GM18508 (cell line): ENCODE measurements at regions not wholly inside any gene's neighbourhood (a gene's known extent, or its start where the extent isn't known, plus 50 kb on each side); places are given as distances from the start of the nearest gene placed in this dataset.

Experiments
- ATAC-seq: cut with Tn5 transposase; IDR thresholded peaks from one replicate; pipeline ENCODE4 v1.9.1; 2021; ENCODE audit warnings: moderate number of reproducible peaks; ENCODE audit not compliant: insufficient read depth, unreplicated experiment

GRCh38 chr14:61140271-61140670 is 140.9 kb downstream of the TMEM30B start:
- ATAC-seq: no peak

- ATAC-seq: no peak
Measured at GRCh38 chr14:61139006-61139599, 142.0 kb downstream of the TMEM30B start.

DNA sequence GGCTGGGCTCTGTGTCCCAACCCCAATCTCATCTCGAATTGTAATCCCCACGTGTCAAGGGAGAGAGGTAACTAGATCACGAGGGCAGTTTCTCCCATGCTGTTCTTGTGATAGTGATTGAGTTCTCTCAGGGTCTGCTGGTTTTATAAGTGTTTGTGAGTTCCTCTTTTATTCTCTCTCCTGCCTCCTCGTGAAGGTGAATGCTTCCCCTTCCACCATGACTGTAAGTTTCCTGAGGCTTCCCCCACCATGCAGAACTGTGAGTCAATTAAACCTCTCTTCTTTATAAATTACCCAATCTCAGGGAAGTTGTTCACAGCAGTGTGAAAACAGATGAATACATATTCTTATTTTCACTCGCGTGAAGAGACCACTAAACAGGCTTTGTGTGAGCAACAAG is 148.2 kb downstream of the TMEM30B start:
- ATAC-seq: no peak

DNA sequence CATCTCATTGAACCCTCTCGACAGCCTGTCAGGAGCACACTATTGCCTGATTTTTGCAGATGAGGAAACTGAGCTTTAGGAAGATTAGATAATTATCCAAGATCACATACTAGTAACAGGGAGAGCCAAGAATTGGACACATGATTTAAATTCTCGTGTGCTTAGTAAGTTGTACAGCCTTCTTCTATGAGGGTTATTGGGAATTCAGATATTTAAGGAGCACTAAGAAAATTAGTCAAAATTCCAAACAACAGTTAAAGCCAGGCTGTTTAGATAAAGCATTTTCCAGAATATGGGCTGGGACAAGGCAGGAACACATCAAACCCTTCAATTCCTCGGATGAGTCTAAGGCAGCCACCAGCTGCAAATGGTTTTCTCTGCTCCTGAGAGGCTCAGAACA is 148.8 kb downstream of the TMEM30B start:
- ATAC-seq: no peak

- ATAC-seq: no peak
Measured at GRCh38 chr14:61130512-61131260, 149.6 kb downstream of the SLC38A6 start.

DNA sequence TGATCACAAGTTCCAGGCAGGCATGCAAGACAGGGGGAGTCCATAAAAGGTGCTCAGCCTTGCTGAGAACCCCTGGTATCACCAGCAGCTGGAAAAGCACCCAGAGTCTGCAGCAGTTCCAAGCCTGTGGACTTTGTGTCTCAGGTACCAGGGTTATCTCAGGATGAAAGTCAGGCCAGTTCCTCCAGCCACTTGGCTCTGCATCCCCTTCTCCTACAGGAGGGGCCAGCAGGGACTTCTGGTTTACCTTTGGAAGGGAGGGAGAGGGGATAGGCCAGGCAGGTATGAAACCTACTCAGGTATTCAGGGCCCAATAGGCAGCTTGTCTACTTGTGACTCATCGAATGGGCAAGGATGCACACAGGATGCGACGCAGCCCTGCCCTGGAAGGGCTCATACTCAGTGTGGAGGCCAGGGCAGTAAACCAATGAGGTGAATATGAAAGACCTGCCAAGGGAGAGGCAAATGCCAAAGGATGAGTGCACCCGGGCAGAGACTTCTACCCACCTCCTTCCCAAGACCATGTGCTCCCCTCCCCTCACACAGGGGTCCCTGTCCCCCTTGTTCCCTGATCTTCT is 148.2 kb downstream of the SLC38A6 start:
- no peak for ATAC-seq

DNA sequence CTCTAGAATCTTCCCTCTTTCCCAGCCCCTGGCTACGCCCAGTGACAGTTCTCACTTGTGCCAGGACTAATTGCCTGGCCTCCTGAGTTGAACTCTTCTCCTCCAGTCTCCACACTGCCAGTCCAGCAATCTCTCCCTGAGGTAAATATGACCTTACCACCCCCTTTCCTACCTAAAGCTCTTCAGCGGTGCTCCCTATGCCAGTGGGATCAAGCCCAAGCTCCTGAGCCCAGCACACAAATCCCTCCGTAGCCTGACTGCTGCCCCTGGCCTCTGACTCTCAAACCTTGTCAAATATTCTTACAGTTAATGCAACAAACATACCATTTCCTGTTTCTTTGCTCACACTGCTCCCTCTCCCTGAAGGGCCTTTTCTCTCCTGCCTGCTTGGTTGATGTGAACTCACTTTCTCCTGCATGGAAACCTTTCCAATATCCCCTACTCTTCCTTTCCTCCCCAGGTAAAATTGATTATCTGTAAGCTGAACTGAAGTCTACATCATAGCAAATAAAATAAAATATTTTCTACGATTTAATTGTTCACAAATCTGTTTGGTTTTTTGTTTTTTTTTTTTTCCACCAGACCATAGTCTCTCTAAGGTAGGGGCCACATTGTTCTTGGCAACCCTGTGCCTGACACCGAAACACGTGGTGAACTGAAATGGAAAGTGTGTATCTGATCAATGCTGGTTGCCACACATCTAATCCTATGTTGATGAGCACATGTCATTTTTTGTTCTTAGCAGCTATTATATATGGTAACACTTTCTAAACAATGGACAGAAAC is 147.5 kb downstream of the SLC38A6 start:
- ATAC-seq: no peak

- ATAC-seq: no peak
Measured at GRCh38 chr14:61126603-61127498, 145.8 kb downstream of the SLC38A6 start.

- ATAC-seq: no peak
Measured at GRCh38 chr14:61125867-61126572, 145.0 kb downstream of the SLC38A6 start.

GRCh38 chr14:61125041-61125866 is 144.2 kb downstream of the SLC38A6 start:
- ATAC-seq: no peak

DNA sequence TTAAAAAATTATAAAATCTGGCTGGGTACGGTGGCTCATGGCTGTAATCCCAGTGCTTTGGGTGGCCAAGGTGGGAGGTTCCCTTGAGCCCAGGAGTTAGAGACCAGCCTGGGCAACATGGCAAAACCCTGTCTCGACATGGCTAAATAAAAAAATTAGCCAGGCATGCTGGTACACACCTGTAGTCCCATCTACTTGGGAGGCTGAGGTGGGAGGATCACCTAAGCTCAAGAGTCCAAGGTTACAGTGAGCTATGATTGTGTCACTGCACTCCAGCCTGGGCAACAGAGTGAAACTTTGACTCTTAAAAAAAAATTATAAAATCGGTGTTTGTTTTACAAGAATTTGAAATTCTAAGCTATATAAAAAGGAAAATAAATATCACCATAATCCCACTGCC is 141.8 kb downstream of the SLC38A6 start:
- ATAC-seq: no peak

DNA sequence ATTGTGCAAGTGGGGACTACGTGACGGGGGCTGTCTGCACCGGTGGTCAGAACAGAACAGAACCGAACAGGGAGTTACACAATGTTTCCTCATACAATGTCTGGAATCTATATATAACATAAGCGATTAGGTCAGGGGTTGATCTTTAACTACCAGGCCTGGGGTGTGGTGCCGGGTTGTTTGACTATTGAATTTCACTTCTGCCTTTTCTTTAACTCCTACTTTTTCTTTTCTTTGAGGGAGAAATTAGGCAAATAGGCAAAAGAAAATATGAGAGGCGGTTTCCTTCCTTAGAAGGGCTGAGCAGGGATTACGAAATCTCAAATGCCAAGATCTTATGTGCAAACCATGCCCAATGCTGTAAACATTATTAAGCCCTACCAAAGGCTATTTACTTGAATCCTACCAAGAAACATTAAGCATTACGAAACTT is 140.3 kb downstream of the SLC38A6 start:
- no peak for ATAC-seq

DNA sequence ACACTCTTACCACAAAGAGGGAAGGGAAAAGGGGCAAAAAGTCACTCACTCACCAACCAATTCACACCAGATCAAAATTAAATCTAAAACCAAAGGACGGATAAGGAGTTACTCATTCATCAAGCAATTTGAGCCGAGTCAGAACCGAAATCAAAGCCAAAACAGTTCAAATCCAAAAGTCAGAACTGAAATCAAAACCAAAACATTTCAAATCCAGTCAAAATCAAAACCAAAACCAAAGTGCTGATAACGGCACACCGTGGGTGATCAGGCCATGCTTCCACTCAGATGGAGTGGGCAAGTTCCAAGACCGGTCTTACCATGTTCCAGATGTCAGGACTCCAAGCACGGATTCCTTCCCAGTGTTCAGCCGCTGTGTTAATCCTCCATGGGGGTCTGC is 139.5 kb downstream of the SLC38A6 start:
- no peak for ATAC-seq

DNA sequence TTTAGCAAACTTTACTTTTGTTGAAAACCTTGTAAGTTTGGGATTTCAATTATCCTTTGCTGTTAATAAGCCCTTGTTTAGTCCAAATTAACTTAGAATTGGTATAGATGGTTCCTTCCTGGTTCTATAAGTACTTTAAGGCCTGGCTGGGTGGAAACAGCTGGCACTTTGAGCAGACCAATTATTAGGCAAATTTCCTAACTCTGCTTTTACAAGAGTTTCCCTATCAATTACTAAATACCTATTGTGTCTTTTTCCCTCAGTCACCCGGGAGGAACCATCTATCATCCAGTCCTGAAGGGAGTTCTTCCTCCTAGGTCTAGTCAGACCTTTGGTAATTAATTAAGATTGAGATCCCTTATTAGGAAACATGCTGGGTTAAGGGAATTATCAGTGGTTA is 138.0 kb downstream of the SLC38A6 start:
- no peak for ATAC-seq

DNA sequence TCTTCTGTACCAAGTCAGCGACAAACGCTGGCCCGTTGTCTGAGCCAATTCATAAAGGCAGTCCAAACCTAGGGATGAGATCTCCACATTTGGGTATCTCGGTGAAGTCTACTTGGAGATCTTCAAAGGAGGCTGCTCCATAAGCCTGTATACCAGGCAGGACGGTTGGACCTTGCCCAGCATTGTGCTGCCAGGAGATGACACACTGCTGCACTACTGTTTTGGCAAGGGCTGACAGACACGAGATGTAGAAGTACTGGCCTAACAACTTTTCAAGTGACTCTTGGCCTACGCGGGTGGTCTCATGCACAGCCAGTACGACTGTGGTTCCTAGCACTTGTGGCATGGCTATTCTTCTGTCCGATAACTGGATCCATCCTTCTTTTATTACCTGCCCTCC is 135.3 kb downstream of the SLC38A6 start:
- no peak for ATAC-seq

DNA sequence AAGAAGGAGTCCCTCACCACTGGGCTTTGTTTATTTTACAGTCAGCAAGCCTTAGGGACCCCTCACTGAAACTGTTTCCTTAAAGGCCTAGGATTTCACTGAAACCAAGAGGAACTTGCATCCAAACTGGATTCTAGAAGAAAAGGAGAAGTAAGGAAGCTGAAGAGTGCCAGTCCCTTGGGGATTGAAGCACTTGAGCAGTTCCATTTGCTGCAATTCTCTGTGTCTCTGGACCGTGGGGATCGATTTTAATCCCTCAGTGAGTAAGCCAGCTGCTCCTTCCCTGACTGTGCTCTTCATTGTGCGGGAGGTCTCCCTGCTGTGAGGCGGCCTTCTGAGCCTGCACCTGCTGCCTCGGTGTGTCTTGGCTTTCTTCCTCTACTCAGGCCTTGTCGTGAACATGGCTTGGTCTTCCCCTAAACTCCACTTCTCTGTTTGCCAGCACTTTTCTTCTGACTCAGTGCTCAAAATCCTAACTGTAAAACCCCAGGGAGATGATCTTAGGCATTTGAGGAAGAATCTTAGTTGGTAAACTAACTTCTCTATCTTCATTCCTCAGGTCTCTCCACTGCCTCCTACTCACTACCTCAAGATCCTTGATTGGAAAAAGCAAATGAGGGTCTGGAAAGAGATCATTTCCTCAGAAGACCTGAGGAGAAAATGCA is 132.6 kb downstream of the SLC38A6 start:
- ATAC-seq: no peak

DNA sequence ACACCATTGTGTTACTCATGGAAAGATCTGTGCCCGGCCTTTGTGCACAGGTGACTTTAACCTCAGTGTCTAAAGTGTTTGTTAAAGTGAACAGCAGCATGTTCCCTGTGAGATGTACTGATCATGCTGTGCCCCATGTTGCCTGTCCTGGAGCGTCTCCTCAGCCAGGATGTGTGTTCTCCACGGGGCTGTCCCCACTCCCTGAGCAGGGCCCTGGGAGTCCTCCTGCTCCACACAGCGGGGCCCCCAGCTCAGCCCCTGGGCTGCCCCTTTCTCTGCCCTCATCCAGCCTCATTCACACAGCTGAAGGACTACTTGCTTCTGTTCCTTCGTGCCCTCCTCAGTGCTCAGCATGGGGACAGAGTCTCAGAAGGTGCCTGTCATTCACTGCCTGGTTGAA is 131.5 kb downstream of the SLC38A6 start:
- no peak for ATAC-seq

DNA sequence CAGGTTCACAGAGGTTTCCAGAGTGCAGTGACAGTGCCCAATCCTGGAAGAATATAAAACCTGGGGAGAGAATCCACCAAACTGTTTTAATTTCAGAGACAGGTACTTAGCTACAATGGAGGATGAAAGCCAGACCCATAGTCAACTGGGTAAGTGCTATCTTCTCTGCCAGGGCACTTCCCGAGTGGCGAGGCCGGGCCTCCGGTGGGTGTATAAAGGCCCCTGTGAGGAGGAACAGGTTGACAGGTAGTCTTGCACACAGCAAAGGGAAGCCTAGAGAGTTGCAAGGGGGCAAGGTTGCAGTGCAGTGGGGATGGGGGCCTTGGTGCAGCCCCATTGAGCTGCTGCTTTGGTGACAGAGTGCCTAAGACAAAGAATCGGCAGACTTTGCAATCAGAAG is 130.7 kb downstream of the SLC38A6 start:
- no peak for ATAC-seq
